ENCODE measurements at regions not wholly inside any gene's neighbourhood (a gene's known extent, or its start where the extent isn't known, plus 50 kb on each side); places are given as distances from the start of the nearest gene placed in this dataset.
"Not testable (repeated sequence)": the region's sequence is repeated elsewhere in the genome, so short reads cannot be mapped to it uniquely, and the experiment has no call there.

GRCh38 chr10:125407557-125407956 is 247.2 kb upstream of the CTBP2 start:
- H3K79me2 ChIP-seq (ENCODE audit: control insufficient read depth, insufficient read depth, low read length), result no peaks in the 10 kb centered on the region
- no peak overlapping the region for H3K4me2 ChIP-seq (ENCODE audit: control insufficient read depth, extremely low read depth, insufficient read depth, low read depth, low read length)
- no peaks in the 10 kb centered on the region for H3K9me1 ChIP-seq (ENCODE audit: control insufficient read depth, extremely low read depth, insufficient read depth, low read length)
- no peaks in the 10 kb centered on the region for H3K9me3 ChIP-seq (ENCODE audit: control insufficient read depth, low read depth, low read length)
- no peak overlapping the region for H3K9ac ChIP-seq (ENCODE audit: control insufficient read depth, extremely low read depth, insufficient read depth, low read length)
- no peaks in the 10 kb centered on the region for H3K36me3 ChIP-seq (ENCODE audit: control insufficient read depth in 2 of 2, extremely low read depth in 1 of 2, insufficient read depth in 2 of 2, low read length in 2 of 2)
- no peaks in the 10 kb centered on the region for H3K27me3 ChIP-seq (ENCODE audit: control insufficient read depth, extremely low read depth, insufficient read depth, low read length)
- DNase-seq (ENCODE audit: low read depth, low spot score) (no peak), FAIRE-seq (no peak)
- peaks cover 22% of the 10 kb centered on the region for H3K4me1 ChIP-seq (ENCODE audit: control insufficient read depth, extremely low read depth, insufficient read depth, low read length)
- no peak for TF ChIP-seq CTCF (optimal IDR thresholded peaks at IDR 0.05 in 1 of 3, IDR thresholded peaks at IDR 0.05 in 1 of 3, conservative IDR thresholded peaks at IDR 0.05 in 1 of 3; ENCODE audit: extremely low read depth in 1 of 3, insufficient read depth in 2 of 3, low read length in 3 of 3)
- no peak for TF ChIP-seq EZH2 (IDR thresholded peaks at IDR 0.05; ENCODE audit: low read length)
- H2AFZ ChIP-seq (ENCODE audit: control insufficient read depth, low read length), result no peak overlapping the region
- dilution Hi-C loops (cut with MboI; ENCODE audit: extremely low pct_ligation_motif_present, low sequenced_read_pairs), result no loop called here
- no peak overlapping the region for H3K4me3 ChIP-seq (ENCODE audit: control insufficient read depth in 2 of 3, extremely low read depth in 1 of 3, insufficient read depth in 2 of 3, low read depth in 1 of 3, low read length in 3 of 3)
- H4K20me1 ChIP-seq (ENCODE audit: control insufficient read depth, extremely low read depth, insufficient read depth, low read length), result no peaks in the 10 kb centered on the region
- H3K27ac ChIP-seq (ENCODE audit: control insufficient read depth, insufficient read depth, low read length), result peak overlapping the region; percentile 53

GRCh38 chr10:125407000-125407502 is 246.7 kb upstream of the CTBP2 start:
- dilution Hi-C loops (cut with MboI; ENCODE audit: extremely low pct_ligation_motif_present, low sequenced_read_pairs), result no loop called here
- H3K9me3 ChIP-seq (ENCODE audit: control insufficient read depth, low read depth, low read length), result no peaks in the 10 kb centered on the region
- no peak for TF ChIP-seq EZH2 (IDR thresholded peaks at IDR 0.05; ENCODE audit: low read length)
- TF ChIP-seq CTCF (optimal IDR thresholded peaks at IDR 0.05 in 1 of 3, IDR thresholded peaks at IDR 0.05 in 1 of 3, conservative IDR thresholded peaks at IDR 0.05 in 1 of 3; ENCODE audit: extremely low read depth in 1 of 3, insufficient read depth in 2 of 3, low read length in 3 of 3), result no peak
- peak; percentile 97 for FAIRE-seq
- H3K4me3 ChIP-seq (ENCODE audit: control insufficient read depth in 2 of 3, extremely low read depth in 1 of 3, insufficient read depth in 2 of 3, low read depth in 1 of 3, low read length in 3 of 3), result no peak overlapping the region
- H3K27me3 ChIP-seq (ENCODE audit: control insufficient read depth, extremely low read depth, insufficient read depth, low read length), result no peaks in the 10 kb centered on the region
- peak overlapping the region; percentile 1 for H3K4me2 ChIP-seq (ENCODE audit: control insufficient read depth, extremely low read depth, insufficient read depth, low read depth, low read length)
- peaks cover 17% of the 10 kb centered on the region for H3K4me1 ChIP-seq (ENCODE audit: control insufficient read depth, extremely low read depth, insufficient read depth, low read length)
- peak; percentile 87 for DNase-seq (ENCODE audit: low read depth, low spot score)
- no peaks in the 10 kb centered on the region for H3K36me3 ChIP-seq (ENCODE audit: control insufficient read depth in 2 of 2, extremely low read depth in 1 of 2, insufficient read depth in 2 of 2, low read length in 2 of 2)
- no peak overlapping the region for H2AFZ ChIP-seq (ENCODE audit: control insufficient read depth, low read length)
- no peak overlapping the region for H3K9ac ChIP-seq (ENCODE audit: control insufficient read depth, extremely low read depth, insufficient read depth, low read length)
- peak overlapping the region; percentile 53 for H3K27ac ChIP-seq (ENCODE audit: control insufficient read depth, insufficient read depth, low read length)
- no peaks in the 10 kb centered on the region for H3K9me1 ChIP-seq (ENCODE audit: control insufficient read depth, extremely low read depth, insufficient read depth, low read length)
- no peaks in the 10 kb centered on the region for H3K79me2 ChIP-seq (ENCODE audit: control insufficient read depth, insufficient read depth, low read length)
- H4K20me1 ChIP-seq (ENCODE audit: control insufficient read depth, extremely low read depth, insufficient read depth, low read length), result no peaks in the 10 kb centered on the region

- H3K9ac ChIP-seq (ENCODE audit: control insufficient read depth, extremely low read depth, insufficient read depth, low read length); H3K79me2 ChIP-seq (ENCODE audit: control insufficient read depth, insufficient read depth, low read length); H3K4me3 ChIP-seq (ENCODE audit: control insufficient read depth in 2 of 3, extremely low read depth in 1 of 3, insufficient read depth in 2 of 3, low read depth in 1 of 3, low read length in 3 of 3); H3K9me3 ChIP-seq (ENCODE audit: control insufficient read depth, low read depth, low read length); H3K9me1 ChIP-seq (ENCODE audit: control insufficient read depth, extremely low read depth, insufficient read depth, low read length); DNase-seq (ENCODE audit: low read depth, low spot score); FAIRE-seq; H2AFZ ChIP-seq (ENCODE audit: control insufficient read depth, low read length); H3K27me3 ChIP-seq (ENCODE audit: control insufficient read depth, extremely low read depth, insufficient read depth, low read length); H4K20me1 ChIP-seq (ENCODE audit: control insufficient read depth, extremely low read depth, insufficient read depth, low read length); H3K36me3 ChIP-seq (ENCODE audit: control insufficient read depth in 2 of 2, extremely low read depth in 1 of 2, insufficient read depth in 2 of 2, low read length in 2 of 2); dilution Hi-C loops (cut with MboI; ENCODE audit: extremely low pct_ligation_motif_present, low sequenced_read_pairs); H3K27ac ChIP-seq (ENCODE audit: control insufficient read depth, insufficient read depth, low read length); H3K4me2 ChIP-seq (ENCODE audit: control insufficient read depth, extremely low read depth, insufficient read depth, low read depth, low read length): not testable (repeated sequence)
- H3K4me1 ChIP-seq (ENCODE audit: control insufficient read depth, extremely low read depth, insufficient read depth, low read length), result peaks cover 16% of the 10 kb centered on the region
Observed at GRCh38 chr10:125404902-125405301, 244.5 kb upstream of the CTBP2 start.

Data from keratinocyte (primary cell).